ENCODE measurements at regions not wholly inside any gene's neighbourhood (a gene's known extent, or its start where the extent isn't known, plus 50 kb on each side); places are given as distances from the start of the nearest gene placed in this dataset.

DNA sequence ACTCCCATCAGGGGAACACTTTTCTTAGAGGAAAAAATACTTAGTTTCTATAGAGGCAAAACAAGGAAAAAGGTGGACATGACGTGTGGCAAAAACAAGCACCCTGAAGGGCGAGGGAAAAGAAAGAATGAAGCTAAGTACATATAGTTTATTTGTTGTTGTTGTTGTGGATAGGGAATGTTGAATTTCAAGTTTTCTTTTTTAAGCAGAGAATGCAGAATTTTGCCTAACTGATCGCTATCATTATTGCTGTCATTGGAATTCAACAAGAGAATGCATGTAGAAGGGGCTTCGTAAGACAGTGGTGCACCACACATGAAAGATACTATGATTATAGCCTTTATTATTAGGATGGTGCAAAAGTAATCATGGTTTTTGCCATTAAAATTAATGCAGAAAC is 144.0 kb downstream of the LMO4 start:
- H3K36me3 ChIP-seq (ENCODE audit: control insufficient read depth, insufficient read depth, low read length): no peaks in the 10 kb centered on the region
- no peaks in the 10 kb centered on the region for H3K9me3 ChIP-seq
- H3K36me3 Mint-ChIP-seq (ENCODE audit: insufficient read depth, unreplicated experiment): peaks cover 4% of the 10 kb centered on the region
- CTCF ChIA-PET: no interaction called here
- no TSS peak for BruUV-seq (replicated peaks)
- no peaks in the 10 kb centered on the region for H3K27me3 ChIP-seq (replicated peaks; ENCODE audit: control insufficient read depth, insufficient read depth, low read length)
- intact Hi-C loops (cut with micrococcal nuclease; ENCODE audit: unreplicated experiment): no loop called here
- TF ChIP-seq, protein P1, sequence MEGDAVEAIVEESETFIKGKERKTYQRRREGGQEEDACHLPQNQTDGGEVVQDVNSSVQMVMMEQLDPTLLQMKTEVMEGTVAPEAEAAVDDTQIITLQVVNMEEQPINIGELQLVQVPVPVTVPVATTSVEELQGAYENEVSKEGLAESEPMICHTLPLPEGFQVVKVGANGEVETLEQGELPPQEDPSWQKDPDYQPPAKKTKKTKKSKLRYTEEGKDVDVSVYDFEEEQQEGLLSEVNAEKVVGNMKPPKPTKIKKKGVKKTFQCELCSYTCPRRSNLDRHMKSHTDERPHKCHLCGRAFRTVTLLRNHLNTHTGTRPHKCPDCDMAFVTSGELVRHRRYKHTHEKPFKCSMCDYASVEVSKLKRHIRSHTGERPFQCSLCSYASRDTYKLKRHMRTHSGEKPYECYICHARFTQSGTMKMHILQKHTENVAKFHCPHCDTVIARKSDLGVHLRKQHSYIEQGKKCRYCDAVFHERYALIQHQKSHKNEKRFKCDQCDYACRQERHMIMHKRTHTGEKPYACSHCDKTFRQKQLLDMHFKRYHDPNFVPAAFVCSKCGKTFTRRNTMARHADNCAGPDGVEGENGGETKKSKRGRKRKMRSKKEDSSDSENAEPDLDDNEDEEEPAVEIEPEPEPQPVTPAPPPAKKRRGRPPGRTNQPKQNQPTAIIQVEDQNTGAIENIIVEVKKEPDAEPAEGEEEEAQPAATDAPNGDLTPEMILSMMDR (IDR thresholded peaks at IDR 0.05; ENCODE audit: insufficient read depth in 1 of 2, low read depth in 1 of 2, low read length in 1 of 2, severe bottlenecking in 1 of 2, unreplicated experiment in 1 of 2): no peak
- peak overlapping the region; percentile 7 for H3K4me3 Mint-ChIP-seq (ENCODE audit: unreplicated experiment)
- peaks cover 16% of the 10 kb centered on the region for H3K4me1 Mint-ChIP-seq (ENCODE audit: low read depth, unreplicated experiment)
- POLR2A ChIA-PET: no interaction called here
- H3K4me1 ChIP-seq: peaks cover 38% of the 10 kb centered on the region
- peaks cover 9% of the 10 kb centered on the region for H3K9me3 Mint-ChIP-seq (ENCODE audit: unreplicated experiment)
- H3K27ac Mint-ChIP-seq (ENCODE audit: unreplicated experiment): peak overlapping the region; percentile 96
- DNase-seq: no peak
- H3K27me3 Mint-ChIP-seq (ENCODE audit: insufficient read depth, unreplicated experiment): no peaks in the 10 kb centered on the region
- H3K4me3 ChIP-seq (ENCODE audit: low read depth, low read length): no peak overlapping the region

DNA sequence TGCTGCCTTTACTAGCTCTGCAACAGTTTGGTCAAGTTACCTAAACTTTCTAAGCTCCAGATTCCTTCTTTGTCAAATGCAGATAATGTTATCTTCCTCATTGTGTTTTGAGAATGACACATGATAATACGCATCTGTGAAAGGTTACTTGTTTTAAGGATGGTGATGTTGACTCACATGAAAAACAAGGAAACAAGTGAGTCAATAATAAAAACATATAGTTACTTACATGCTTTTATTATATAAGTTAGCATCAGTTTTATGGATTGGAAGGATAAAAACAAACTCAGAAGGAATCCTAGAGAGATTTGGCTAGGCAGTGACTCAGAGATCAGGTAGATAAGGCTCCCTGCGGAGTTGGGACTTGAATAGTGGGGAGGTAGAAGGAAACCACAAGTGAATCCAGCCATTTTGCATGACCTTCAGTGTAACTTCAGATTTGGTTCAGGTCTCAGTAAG is 144.6 kb downstream of the LMO4 start:
- ChIA-PET CTCF (no interaction called here), POLR2A (no interaction called here)
- DNase-seq: peak in 1 of 2 experiments; percentile 12
- H3K9me3 ChIP-seq: no peaks in the 10 kb centered on the region
- H3K36me3 Mint-ChIP-seq (ENCODE audit: insufficient read depth, unreplicated experiment): peaks cover 4% of the 10 kb centered on the region
- peaks cover 4% of the 10 kb centered on the region for H3K9me3 Mint-ChIP-seq (ENCODE audit: unreplicated experiment)
- peaks cover 39% of the 10 kb centered on the region for H3K4me1 ChIP-seq
- peak overlapping the region; percentile 52 for H3K4me3 Mint-ChIP-seq (ENCODE audit: unreplicated experiment)
- intact Hi-C loops (cut with micrococcal nuclease; ENCODE audit: unreplicated experiment): no loop called here
- no peaks in the 10 kb centered on the region for H3K36me3 ChIP-seq (ENCODE audit: control insufficient read depth, insufficient read depth, low read length)
- H3K4me3 ChIP-seq (ENCODE audit: low read depth, low read length): no peak overlapping the region
- no peaks in the 10 kb centered on the region for H3K27me3 ChIP-seq (replicated peaks; ENCODE audit: control insufficient read depth, insufficient read depth, low read length)
- TF ChIP-seq, protein P1 (IDR thresholded peaks at IDR 0.05; ENCODE audit: insufficient read depth in 1 of 2, low read depth in 1 of 2, low read length in 1 of 2, severe bottlenecking in 1 of 2, unreplicated experiment in 1 of 2): no peak
- H3K27ac Mint-ChIP-seq (ENCODE audit: unreplicated experiment): peak overlapping the region; percentile 96
- peaks cover 16% of the 10 kb centered on the region for H3K4me1 Mint-ChIP-seq (ENCODE audit: low read depth, unreplicated experiment)
- BruUV-seq (replicated peaks): no TSS peak
- H3K27me3 Mint-ChIP-seq (ENCODE audit: insufficient read depth, unreplicated experiment): no peaks in the 10 kb centered on the region

DNA sequence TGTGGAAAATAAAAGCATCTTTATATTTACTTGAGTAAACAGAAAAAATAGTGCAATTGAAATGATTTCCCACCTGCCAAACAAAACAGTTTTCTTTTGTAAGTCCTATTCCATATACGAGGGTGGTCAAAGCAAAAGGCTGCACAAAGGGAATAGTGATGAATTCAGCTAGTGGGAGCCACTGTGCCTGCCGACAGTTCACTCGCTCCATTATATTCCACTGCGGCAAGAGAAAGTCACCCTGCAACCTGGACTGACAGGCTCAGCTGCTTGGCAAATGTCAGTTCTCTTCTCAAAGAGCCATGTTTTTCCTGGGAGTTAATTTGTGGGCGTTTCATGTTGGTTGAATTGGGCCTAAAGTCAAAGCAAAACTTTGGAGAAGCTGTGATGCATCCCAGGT is 145.4 kb downstream of the LMO4 start:
- ChIA-PET CTCF (no interaction called here), POLR2A (no interaction called here)
- no peak for DNase-seq
- peaks cover 4% of the 10 kb centered on the region for H3K36me3 Mint-ChIP-seq (ENCODE audit: insufficient read depth, unreplicated experiment)
- Histone ChIP-seq H3K4me3 (ENCODE audit: low read depth, low read length) (no peak overlapping the region), H3K27me3 (replicated peaks; ENCODE audit: control insufficient read depth, insufficient read depth, low read length) (no peaks in the 10 kb centered on the region), H3K4me1 (peaks cover 42% of the 10 kb centered on the region), H3K9me3 (no peaks in the 10 kb centered on the region), H3K36me3 (ENCODE audit: control insufficient read depth, insufficient read depth, low read length) (no peaks in the 10 kb centered on the region)
- no peaks in the 10 kb centered on the region for H3K9me3 Mint-ChIP-seq (ENCODE audit: unreplicated experiment)
- H3K4me3 Mint-ChIP-seq (ENCODE audit: unreplicated experiment): no peak overlapping the region
- intact Hi-C loops (cut with micrococcal nuclease; ENCODE audit: unreplicated experiment): no loop called here
- TF ChIP-seq, protein P1 (IDR thresholded peaks at IDR 0.05; ENCODE audit: insufficient read depth in 1 of 2, low read depth in 1 of 2, low read length in 1 of 2, severe bottlenecking in 1 of 2, unreplicated experiment in 1 of 2): no peak
- peaks cover 16% of the 10 kb centered on the region for H3K4me1 Mint-ChIP-seq (ENCODE audit: low read depth, unreplicated experiment)
- no peak overlapping the region for H3K27ac Mint-ChIP-seq (ENCODE audit: unreplicated experiment)
- BruUV-seq (replicated peaks): no TSS peak
- no peaks in the 10 kb centered on the region for H3K27me3 Mint-ChIP-seq (ENCODE audit: insufficient read depth, unreplicated experiment)

Data from Caco-2 (cell line).